H9 (cell line): ENCODE measurements at regions not wholly inside any gene's neighbourhood (a gene's known extent, or its start where the extent isn't known, plus 50 kb on each side); places are given as distances from the start of the nearest gene placed in this dataset.

Source experiments
- DNase-seq: peaks from one replicate; pipeline ENCODE4 v3.0.0-alpha.2; 2017
- H2AFZ ChIP-seq: one replicate; pipeline ENCODE4 v1.6.1; 2013; ENCODE audit warnings: mild to moderate bottlenecking, low read length, control low read depth, moderate library complexity
- H2AK5ac ChIP-seq: 2 replicates; pipeline ENCODE4 v1.6.1; 2013; ENCODE audit warnings: low read length, control low read depth, mixed read lengths; ENCODE audit not compliant: insufficient read length
- H2BK120ac ChIP-seq: one replicate; pipeline ENCODE4 v1.6.1; 2013; ENCODE audit warnings: low read depth, mild to moderate bottlenecking, low read length, control low read depth, inconsistent platforms; ENCODE audit not compliant: poor library complexity, severe bottlenecking
- H2BK12ac ChIP-seq: 2 replicates; pipeline ENCODE4 v1.6.1; 2013; ENCODE audit warnings: low read length, control low read depth, mixed read lengths, low read depth; ENCODE audit not compliant: insufficient read length
- H2BK15ac ChIP-seq: 2 replicates; pipeline ENCODE4 v1.6.1; 2013; ENCODE audit warnings: low read depth, low read length, control low read depth
- H2BK20ac ChIP-seq: one replicate; pipeline ENCODE4 v1.6.1; 2013; ENCODE audit warnings: low read depth, mild to moderate bottlenecking, low read length, control low read depth, inconsistent platforms; ENCODE audit not compliant: poor library complexity, severe bottlenecking
- H2BK5ac ChIP-seq: 2 replicates; pipeline ENCODE4 v1.6.1; 2013; ENCODE audit warnings: low read length, control low read depth, mixed read lengths; ENCODE audit not compliant: insufficient read length
- H3K14ac ChIP-seq: 2 replicates; pipeline ENCODE4 v1.6.1; 2013; ENCODE audit warnings: low read length, control low read depth; ENCODE audit not compliant: insufficient read depth
- H3K18ac ChIP-seq: 2 replicates; pipeline ENCODE4 v1.6.1; 2013; ENCODE audit warnings: low read depth, mild to moderate bottlenecking, mixed read lengths, low read length, control low read depth; ENCODE audit not compliant: insufficient read length
- H3K23ac ChIP-seq: 2 replicates; pipeline ENCODE4 v1.6.1; 2013; ENCODE audit warnings: low read length, control low read depth, mixed read lengths, low read depth; ENCODE audit not compliant: insufficient read length
- H3K23me2 ChIP-seq: 2 replicates; pipeline ENCODE4 v1.6.1; 2013; ENCODE audit warnings: low read depth, mild to moderate bottlenecking, mixed read lengths, low read length, control low read depth; ENCODE audit not compliant: insufficient read length, poor library complexity, severe bottlenecking
- H3K27ac ChIP-seq: 2 replicates; pipeline ENCODE4 v1.5.1; 2013; ENCODE audit warnings: low read length, control low read depth, mixed read lengths, low read depth; ENCODE audit not compliant: insufficient read length
- H3K27me3 ChIP-seq: 2 replicates; pipeline ENCODE4 v1.6.1; 2013; ENCODE audit warnings: low read length, control low read depth, inconsistent platforms; ENCODE audit not compliant: insufficient read depth
- H3K4ac ChIP-seq: 2 replicates; pipeline ENCODE4 v1.6.1; 2013; ENCODE audit warnings: low read depth, mild to moderate bottlenecking, control low read depth, inconsistent platforms, low read length, moderate library complexity
- H3K4me1 ChIP-seq: 2 replicates; pipeline ENCODE4 v1.6.1; 2013; ENCODE audit warnings: low read length, control low read depth, inconsistent platforms; ENCODE audit not compliant: insufficient read depth
- H3K4me2 ChIP-seq: 2 replicates; pipeline ENCODE4 v1.6.1; 2013; ENCODE audit warnings: low read length, control low read depth, mixed read lengths; ENCODE audit not compliant: insufficient read length, insufficient read depth
- H3K56ac ChIP-seq: 2 replicates; pipeline ENCODE4 v1.6.1; 2013; ENCODE audit warnings: low read depth, mild to moderate bottlenecking, mixed read lengths, low read length, control low read depth; ENCODE audit not compliant: insufficient read length
- H3K79me1 ChIP-seq: 2 replicates; pipeline ENCODE4 v1.6.1; 2013; ENCODE audit warnings: low read depth, mild to moderate bottlenecking, moderate library complexity, low read length, control low read depth, inconsistent platforms; ENCODE audit not compliant: insufficient read depth, poor library complexity, severe bottlenecking
- H3K79me2 ChIP-seq: 2 replicates; pipeline ENCODE4 v1.6.1; 2013; ENCODE audit warnings: low read length, control low read depth, inconsistent platforms; ENCODE audit not compliant: insufficient read depth
- H3K9ac ChIP-seq: 2 replicates; pipeline ENCODE4 v1.6.1; 2013; ENCODE audit warnings: low read length, control low read depth, mixed read lengths; ENCODE audit not compliant: insufficient read length; ENCODE audit errors: extremely low read depth
- H3K9me3 ChIP-seq: one replicate; pipeline ENCODE4 v1.6.1; 2013; ENCODE audit warnings: low read depth, low read length, inconsistent platforms; ENCODE audit not compliant: control insufficient read depth
- H3T11ph ChIP-seq: one replicate; pipeline ENCODE4 v1.6.1; 2013; ENCODE audit warnings: mild to moderate bottlenecking, low read length, control low read depth, inconsistent platforms
- H4K20me1 ChIP-seq: one replicate; pipeline ENCODE4 v1.6.1; 2013; ENCODE audit not compliant: control insufficient read depth, insufficient read length, insufficient read depth
- H4K5ac ChIP-seq: 2 replicates; pipeline ENCODE4 v1.6.1; 2013; ENCODE audit warnings: low read depth, mild to moderate bottlenecking, mixed read lengths, low read length, control low read depth; ENCODE audit not compliant: insufficient read length
- H4K8ac ChIP-seq: replicated peaks from 2 replicates; pipeline ENCODE4 v1.6.1; 2013; ENCODE audit warnings: low read length, control low read depth, mixed read lengths, low read depth; ENCODE audit not compliant: insufficient read length
- H4K91ac ChIP-seq: 2 replicates; pipeline ENCODE4 v1.6.1; 2013; ENCODE audit warnings: low read depth, mild to moderate bottlenecking, moderate library complexity, mixed read lengths, low read length, control low read depth; ENCODE audit not compliant: insufficient read length
- H3K27ac Mint-ChIP-seq, 3 experiments: 2 replicates in 2 of 3; 3 replicates in 1 of 3; pipeline ENCODE4 v1.8.0; 2020 to 2021; ENCODE audit warnings: mixed read lengths in 3 of 3, mild to moderate bottlenecking in 1 of 3, moderate library complexity in 1 of 3
- H3K27me3 Mint-ChIP-seq: 2 replicates; pipeline ENCODE4 v1.8.0; 2021; ENCODE audit warnings: low read depth, mild to moderate bottlenecking, moderate library complexity, mixed read lengths
- H3K36me3 Mint-ChIP-seq, 3 experiments: 2 replicates in 2 of 3; 3 replicates in 1 of 3; pipeline ENCODE4 v1.8.0; 2020 to 2021; ENCODE audit warnings: low read depth in 3 of 3, mixed read lengths in 3 of 3; ENCODE audit not compliant: insufficient read depth in 1 of 3
- H3K4me1 Mint-ChIP-seq, 2 experiments: 2 replicates each; pipeline ENCODE4 v1.8.0; 2020; ENCODE audit warnings: mixed read lengths in 2 of 2
- H3K4me3 Mint-ChIP-seq, 2 experiments: 2 replicates in 1 of 2; 3 replicates in 1 of 2; pipeline ENCODE4 v1.8.0; 2020 to 2021; ENCODE audit warnings: mild to moderate bottlenecking in 2 of 2, mixed read lengths in 2 of 2, moderate library complexity in 1 of 2
- H3K9me3 Mint-ChIP-seq, 2 experiments: 2 replicates in 1 of 2; 3 replicates in 1 of 2; pipeline ENCODE4 v1.8.0; 2020; ENCODE audit warnings: mild to moderate bottlenecking in 2 of 2, mixed read lengths in 2 of 2, moderate library complexity in 1 of 2
- WGBS: extraction: QIAGEN DNeasy Blood & Tissue Kit; methylation state at CpG from one replicate; pipeline ENCODE4 v1.1.7; 2013; ENCODE audit warnings: missing lambda C conversion rate, low lambda C conversion rate, mixed read lengths; ENCODE audit not compliant: insufficient read length; ENCODE audit errors: extremely low coverage; 5-methylcytosine and 5-hydroxymethylcytosine counted together
- TF ChIP-seq, protein P1 (sequence below): fragments of 200-600 bp; sonication (generic); conservative IDR thresholded peaks from 3 replicates; pipeline ENCODE4 v1.8.0; 2021; ENCODE audit warnings: antibody characterized with exemption, mild to moderate bottlenecking

DNA sequence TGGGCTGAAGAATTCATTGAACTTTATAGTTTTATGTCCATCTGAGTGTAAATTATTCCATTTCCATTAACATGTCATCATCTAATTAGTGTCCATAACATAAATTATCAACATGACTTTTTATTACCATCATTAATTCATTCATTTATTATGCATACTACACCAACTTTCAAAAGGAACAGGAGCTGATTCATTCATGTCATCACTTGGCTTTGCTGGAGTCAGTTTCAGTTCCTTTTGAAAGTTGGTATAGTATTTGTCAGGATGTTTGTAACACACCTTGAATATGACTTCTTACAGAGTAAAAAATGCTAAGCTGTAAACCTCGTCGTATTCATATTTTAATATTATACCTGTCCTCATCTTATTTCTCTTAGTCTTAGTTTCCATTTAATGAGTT is 298.0 kb upstream of the RBMS3 start:
- H2BK12ac ChIP-seq, result no peak overlapping the region

More for the DNA sequence above, 298.0 kb upstream of the RBMS3 start:
- Histone ChIP-seq H3K14ac (no peak overlapping the region), H3K23me2 (no peaks in the 10 kb centered on the region), H2BK5ac (no peak overlapping the region), H3K23ac (no peak overlapping the region), H3T11ph (no peak overlapping the region), H4K91ac (no peak overlapping the region), H3K27me3 (no peaks in the 10 kb centered on the region), H3K4me1 (no peaks in the 10 kb centered on the region), H3K18ac (no peak overlapping the region), H2BK15ac (no peak overlapping the region), H2AK5ac (no peak overlapping the region), H2BK120ac (no peak overlapping the region), H3K79me1 (no peaks in the 10 kb centered on the region), H3K79me2 (no peaks in the 10 kb centered on the region), H3K27ac (no peak overlapping the region), H3K4me2 (no peak overlapping the region), H4K8ac (no peak overlapping the region), H4K20me1 (no peaks in the 10 kb centered on the region), H2AFZ (no peak overlapping the region), H3K9ac (no peak overlapping the region), H4K5ac (no peak overlapping the region), H3K4ac (no peak overlapping the region), H3K9me3 (no peaks in the 10 kb centered on the region), H2BK20ac (no peak overlapping the region), H3K56ac (no peak overlapping the region)
- TF ChIP-seq, protein P1, sequence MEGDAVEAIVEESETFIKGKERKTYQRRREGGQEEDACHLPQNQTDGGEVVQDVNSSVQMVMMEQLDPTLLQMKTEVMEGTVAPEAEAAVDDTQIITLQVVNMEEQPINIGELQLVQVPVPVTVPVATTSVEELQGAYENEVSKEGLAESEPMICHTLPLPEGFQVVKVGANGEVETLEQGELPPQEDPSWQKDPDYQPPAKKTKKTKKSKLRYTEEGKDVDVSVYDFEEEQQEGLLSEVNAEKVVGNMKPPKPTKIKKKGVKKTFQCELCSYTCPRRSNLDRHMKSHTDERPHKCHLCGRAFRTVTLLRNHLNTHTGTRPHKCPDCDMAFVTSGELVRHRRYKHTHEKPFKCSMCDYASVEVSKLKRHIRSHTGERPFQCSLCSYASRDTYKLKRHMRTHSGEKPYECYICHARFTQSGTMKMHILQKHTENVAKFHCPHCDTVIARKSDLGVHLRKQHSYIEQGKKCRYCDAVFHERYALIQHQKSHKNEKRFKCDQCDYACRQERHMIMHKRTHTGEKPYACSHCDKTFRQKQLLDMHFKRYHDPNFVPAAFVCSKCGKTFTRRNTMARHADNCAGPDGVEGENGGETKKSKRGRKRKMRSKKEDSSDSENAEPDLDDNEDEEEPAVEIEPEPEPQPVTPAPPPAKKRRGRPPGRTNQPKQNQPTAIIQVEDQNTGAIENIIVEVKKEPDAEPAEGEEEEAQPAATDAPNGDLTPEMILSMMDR, result no peak
- Mint-ChIP-seq H3K4me1 (no peaks in the 10 kb centered on the region), H3K4me3 (no peak overlapping the region), H3K36me3 (no peaks in the 10 kb centered on the region), H3K9me3 (no peaks in the 10 kb centered on the region), H3K27me3 (no peaks in the 10 kb centered on the region), H3K27ac (no peak overlapping the region)
- no peak for DNase-seq
- no CpG with 5 or more reads among the region's 2 CpGs for WGBS
